Lower leg skin (tissue), 3 donors: ENCODE measurements at regions not wholly inside any gene's neighbourhood (a gene's known extent, or its start where the extent isn't known, plus 50 kb on each side); places are given as distances from the start of the nearest gene placed in this dataset.

Experiments used
- POLR2A ChIP-seq, 2 donors: fragments of 450-650 bp; IDR thresholded peaks; one replicate each; pipeline ENCODE4 v1.6.1; 2016 to 2017; ENCODE audit warnings: antibody characterized with exemption in 2 of 2, mild to moderate bottlenecking in 1 of 2, moderate library complexity in 1 of 2
- TF ChIP-seq, protein P1 (sequence below), 3 donors: fragments of 450-650 bp; IDR thresholded peaks; one replicate each; pipeline ENCODE4 v1.5.1; 2016; ENCODE audit warnings: antibody characterized with exemption in 3 of 3, mild to moderate bottlenecking in 3 of 3, moderate library complexity in 2 of 3

DNA sequence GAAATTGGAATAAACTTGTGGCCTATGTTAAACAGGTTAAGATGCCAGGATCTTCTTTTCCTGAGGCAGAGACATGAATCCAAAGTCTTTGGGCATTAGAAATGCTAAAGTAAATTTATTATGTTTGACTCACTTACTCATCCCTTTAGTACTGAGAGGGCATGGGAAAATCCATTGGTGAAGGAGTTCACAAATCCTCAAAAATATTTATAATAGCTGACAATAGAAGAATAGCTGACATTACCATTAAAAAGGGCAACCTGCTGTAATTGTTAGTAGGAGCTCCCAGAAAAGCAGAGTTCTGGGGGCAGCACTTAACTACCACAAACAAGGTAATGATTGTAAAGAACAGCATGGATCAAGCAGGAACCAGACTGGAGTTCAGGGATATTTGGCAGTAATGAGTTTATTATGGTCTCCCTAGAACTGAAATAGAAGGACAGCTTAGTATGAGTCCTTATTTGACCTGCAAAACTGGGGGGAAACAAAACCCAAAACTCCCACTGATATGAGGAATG lies 285.8 kb upstream of the KLHL1 start:
- TF ChIP-seq, protein P1, sequence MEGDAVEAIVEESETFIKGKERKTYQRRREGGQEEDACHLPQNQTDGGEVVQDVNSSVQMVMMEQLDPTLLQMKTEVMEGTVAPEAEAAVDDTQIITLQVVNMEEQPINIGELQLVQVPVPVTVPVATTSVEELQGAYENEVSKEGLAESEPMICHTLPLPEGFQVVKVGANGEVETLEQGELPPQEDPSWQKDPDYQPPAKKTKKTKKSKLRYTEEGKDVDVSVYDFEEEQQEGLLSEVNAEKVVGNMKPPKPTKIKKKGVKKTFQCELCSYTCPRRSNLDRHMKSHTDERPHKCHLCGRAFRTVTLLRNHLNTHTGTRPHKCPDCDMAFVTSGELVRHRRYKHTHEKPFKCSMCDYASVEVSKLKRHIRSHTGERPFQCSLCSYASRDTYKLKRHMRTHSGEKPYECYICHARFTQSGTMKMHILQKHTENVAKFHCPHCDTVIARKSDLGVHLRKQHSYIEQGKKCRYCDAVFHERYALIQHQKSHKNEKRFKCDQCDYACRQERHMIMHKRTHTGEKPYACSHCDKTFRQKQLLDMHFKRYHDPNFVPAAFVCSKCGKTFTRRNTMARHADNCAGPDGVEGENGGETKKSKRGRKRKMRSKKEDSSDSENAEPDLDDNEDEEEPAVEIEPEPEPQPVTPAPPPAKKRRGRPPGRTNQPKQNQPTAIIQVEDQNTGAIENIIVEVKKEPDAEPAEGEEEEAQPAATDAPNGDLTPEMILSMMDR (IDR thresholded peaks at IDR 0.05), result no peak
- TF ChIP-seq POLR2A (IDR thresholded peaks at IDR 0.05), result no peak
